OCI-LY7 (cell line): ENCODE measurements at regions not wholly inside any gene's neighbourhood (a gene's known extent, or its start where the extent isn't known, plus 50 kb on each side); places are given as distances from the start of the nearest gene placed in this dataset.

Experiments
- EZH2phosphoT487 ChIP-seq: fragments of 200-600 bp; sonication (generic); IDR thresholded peaks from 2 replicates; pipeline ENCODE4 v1.6.1; 2018; ENCODE audit warnings: low read depth, borderline replicate concordance, mild to moderate bottlenecking, mixed run types, antibody characterized with exemption, low read length, moderate library complexity, mixed read lengths
- TF ChIP-seq, protein P1 (sequence below): fragments of 200-600 bp; sonication (generic); conservative IDR thresholded peaks from 2 replicates; pipeline ENCODE4 v1.5.1; 2014; ENCODE audit warnings: mild to moderate bottlenecking, antibody characterized with exemption, low read length, moderate library complexity, mixed read lengths

DNA sequence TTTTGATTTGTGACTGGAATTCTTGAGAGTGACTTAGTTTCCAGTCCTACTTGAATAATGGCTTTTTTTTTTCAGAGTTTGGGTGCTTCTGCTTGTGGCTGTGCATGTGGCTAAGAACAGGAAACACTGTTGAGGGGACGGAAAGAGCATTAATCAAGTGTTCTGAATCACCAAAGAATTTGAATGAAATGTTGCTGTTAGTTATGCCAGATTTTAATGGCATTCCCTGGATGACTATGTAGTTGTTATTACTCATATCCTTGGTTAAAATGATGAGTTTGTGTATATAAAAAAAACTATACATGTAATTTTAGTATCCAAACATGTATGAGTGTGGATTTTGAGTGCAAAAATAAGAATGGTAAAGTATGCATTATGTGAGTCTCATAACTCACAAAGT, 347.9 kb downstream of the BCAT1 start:
- TF ChIP-seq, protein P1, sequence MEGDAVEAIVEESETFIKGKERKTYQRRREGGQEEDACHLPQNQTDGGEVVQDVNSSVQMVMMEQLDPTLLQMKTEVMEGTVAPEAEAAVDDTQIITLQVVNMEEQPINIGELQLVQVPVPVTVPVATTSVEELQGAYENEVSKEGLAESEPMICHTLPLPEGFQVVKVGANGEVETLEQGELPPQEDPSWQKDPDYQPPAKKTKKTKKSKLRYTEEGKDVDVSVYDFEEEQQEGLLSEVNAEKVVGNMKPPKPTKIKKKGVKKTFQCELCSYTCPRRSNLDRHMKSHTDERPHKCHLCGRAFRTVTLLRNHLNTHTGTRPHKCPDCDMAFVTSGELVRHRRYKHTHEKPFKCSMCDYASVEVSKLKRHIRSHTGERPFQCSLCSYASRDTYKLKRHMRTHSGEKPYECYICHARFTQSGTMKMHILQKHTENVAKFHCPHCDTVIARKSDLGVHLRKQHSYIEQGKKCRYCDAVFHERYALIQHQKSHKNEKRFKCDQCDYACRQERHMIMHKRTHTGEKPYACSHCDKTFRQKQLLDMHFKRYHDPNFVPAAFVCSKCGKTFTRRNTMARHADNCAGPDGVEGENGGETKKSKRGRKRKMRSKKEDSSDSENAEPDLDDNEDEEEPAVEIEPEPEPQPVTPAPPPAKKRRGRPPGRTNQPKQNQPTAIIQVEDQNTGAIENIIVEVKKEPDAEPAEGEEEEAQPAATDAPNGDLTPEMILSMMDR = no peak
- no peak for TF ChIP-seq EZH2phosphoT487
